NCI-H2081 treated with DMSO at 0.1 percent for 48 hours (cell line): ENCODE measurements at regions not wholly inside any gene's neighbourhood (a gene's known extent, or its start where the extent isn't known, plus 50 kb on each side); places are given as distances from the start of the nearest gene placed in this dataset.

ENCODE experiments used
- DNase-seq: peaks from one replicate; lab custom pipeline; 2025; lab: John Stamatoyannopoulos, UW

DNA sequence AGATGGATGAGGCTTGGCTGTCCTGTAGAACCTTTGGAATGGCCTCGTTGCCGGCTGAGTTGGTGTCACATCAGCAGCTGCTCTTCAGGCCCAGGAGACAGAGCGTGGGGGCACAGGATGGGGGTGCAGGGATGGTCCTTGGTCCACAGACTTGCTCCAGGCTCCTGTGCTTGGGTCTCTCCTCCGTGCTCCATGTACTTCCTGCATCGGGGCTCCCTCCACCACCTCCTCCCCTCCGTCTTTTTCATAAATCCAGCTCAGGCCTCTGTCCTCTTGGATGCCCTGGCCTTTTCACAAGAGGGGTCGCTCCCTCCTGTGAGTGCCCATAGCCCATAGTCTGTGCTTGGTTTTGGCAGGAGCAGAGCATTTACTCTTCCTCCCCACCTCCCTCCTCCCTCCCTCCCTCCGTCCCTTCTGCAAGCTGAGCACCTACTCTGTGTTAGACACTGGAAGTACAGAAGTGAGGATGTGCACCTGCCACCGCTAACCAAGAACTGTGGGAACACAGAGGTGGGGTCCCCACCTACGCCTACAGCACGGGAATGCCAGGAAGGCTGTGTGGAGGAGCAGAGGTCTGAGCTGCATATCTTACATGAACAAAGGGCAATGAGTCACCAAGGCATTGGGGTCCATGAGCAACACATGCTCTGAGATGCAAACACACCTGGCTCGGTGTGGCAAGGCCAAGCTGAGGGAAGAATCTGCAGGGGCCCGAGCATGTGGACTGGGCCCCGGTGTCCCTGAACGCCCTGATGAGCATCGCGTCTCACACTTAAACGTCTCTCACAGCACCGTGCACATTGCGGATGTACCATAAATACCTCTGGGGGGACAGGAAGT, 458.7 kb upstream of the HS6ST1 start:
- DNase-seq, result no peak

DNA sequence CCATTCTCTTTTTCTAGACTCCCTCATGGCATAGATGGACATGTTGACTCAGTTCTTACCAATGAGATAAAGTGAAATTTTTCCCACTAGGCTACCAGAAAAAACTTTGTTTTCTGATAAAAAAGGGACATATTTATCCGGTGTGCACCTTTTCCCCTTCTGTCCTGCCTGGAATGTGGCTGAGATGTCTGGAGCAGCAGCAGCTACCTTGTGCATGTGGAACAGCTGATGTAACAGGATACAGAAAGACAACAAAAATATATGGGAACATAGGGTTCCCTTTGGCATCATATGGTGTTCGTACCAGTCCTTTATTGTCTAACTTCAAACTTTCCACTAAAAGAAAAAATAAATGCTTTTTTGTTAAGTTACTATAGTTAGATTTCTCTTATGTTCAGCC, 460.2 kb upstream of the HS6ST1 start:
- DNase-seq, result no peak

DNA sequence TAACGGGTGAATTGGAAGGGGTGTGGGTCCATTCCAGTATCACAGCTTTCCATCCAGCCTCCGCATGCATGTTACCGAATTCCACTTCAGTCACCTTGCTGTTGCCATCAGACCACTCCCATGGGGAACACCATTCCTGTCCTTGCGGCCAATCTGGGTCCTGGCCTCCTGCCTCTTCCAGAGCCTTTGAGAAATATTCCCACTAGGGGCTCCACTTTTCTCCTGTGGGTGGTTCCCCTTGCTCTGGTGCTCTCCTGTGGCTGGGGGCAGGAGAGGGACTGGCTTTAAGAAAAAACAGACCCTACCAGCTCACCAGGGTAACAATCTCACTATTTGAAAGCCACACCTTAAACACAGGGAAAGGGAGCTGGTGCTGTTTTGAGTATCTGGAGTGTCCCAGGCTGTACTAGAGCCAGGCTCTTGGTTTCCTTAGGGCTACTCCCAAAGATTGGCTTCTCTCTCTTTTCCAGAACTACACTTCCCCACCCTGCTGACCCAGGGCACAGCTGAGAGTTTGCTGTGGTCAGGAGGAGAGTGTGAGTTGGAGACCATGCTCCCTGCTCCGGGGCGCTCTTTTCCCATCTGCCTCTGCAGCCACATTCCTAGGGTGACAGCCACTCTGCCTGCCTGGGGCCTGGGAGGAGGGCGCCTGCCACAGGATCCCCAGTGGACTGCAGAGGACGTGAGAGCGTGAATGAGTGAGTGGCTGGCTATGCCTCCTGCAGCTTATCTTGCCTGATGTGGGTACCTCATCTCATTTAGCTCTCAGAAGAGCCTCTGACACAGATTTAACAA, 460.8 kb upstream of the HS6ST1 start:
- no peak for DNase-seq

DNA sequence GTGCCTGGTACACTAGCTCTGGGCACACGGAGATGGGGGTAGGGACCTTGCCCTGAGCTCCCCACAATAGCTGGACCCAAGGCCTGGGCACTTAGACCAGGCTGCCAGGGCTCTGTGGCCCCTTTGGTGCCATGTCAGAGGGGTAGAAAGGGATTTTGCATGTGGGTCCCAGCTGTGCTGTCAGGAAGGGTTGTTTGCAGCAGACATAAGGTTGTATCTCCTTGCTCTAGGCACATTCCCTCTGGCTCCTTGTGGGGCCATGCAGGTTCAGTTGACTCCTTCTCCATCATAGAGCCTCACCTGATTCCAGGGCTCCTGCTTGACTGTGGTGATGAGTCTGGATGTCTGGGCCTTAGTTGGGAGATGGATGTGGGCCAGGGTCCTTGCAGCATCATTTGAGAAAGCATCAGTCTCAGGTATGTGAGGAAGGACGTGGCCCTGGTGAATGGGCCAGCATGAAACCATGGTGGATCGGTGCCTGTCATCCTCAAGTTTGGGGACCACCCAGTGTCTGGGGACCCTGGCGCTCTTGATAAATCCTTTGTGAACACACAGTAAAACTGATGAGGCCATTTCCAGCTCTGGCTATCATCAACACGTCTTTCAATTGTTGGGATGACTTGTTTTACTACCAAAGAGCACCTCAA, 461.9 kb upstream of the HS6ST1 start:
- DNase-seq, result no peak

DNA sequence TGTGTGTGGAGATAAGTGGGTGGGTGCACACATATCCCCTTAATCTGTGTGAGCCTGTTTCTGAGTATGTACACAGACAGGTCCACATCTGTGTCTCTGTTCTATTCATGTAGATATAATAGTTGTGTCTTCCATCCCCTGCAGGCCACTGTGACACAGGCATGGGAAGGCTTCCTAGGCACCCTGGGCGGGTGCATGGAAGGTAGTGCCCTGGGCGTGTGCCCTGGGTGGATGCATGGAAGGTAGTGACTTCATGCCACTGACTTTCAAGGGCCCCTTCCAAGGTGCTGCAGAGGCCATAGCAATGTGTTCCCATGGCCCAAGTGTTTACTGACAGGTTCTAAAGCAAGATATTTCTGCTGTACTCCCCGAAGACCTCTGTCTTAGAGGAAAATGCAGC, 462.5 kb upstream of the HS6ST1 start:
- DNase-seq, result no peak

DNA sequence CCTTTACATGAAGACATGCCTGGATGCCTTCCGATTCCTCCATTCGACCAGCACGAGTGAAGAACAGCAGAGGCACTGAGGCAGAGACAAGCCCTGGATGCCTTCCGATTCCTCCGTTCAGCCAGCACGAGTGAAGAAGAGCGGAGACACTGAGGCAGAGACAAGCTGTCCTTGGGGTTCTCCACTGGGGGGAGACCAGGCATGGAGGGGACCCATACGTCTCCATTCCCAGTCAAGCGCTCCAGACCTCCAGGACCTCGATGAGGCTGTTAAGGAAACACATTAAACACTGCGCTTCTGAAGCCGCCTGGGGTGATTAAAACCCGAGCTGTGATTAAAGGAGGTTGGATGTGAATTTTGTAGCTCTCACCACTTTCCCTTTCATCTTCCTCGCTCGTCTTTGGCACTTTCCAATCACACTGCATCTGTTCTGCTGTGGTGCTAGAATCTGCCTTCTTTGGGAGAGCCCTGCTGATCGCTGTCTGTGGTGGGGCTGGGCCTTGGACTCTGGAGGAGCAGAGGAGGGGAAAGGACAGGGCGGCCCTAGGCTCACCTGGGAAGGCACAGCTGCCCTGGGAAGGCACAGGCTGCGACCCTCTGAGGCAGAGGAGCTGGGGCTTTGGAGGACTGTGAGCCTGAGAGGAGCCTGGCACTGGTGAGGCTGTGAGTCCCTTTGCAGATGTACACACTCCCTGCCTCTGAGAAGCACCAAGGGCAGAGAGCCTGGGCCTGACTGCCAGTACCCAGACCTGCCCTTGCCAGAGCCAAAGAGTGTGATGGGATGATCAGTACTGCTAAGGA, 463.1 kb upstream of the HS6ST1 start:
- DNase-seq, result no peak

DNA sequence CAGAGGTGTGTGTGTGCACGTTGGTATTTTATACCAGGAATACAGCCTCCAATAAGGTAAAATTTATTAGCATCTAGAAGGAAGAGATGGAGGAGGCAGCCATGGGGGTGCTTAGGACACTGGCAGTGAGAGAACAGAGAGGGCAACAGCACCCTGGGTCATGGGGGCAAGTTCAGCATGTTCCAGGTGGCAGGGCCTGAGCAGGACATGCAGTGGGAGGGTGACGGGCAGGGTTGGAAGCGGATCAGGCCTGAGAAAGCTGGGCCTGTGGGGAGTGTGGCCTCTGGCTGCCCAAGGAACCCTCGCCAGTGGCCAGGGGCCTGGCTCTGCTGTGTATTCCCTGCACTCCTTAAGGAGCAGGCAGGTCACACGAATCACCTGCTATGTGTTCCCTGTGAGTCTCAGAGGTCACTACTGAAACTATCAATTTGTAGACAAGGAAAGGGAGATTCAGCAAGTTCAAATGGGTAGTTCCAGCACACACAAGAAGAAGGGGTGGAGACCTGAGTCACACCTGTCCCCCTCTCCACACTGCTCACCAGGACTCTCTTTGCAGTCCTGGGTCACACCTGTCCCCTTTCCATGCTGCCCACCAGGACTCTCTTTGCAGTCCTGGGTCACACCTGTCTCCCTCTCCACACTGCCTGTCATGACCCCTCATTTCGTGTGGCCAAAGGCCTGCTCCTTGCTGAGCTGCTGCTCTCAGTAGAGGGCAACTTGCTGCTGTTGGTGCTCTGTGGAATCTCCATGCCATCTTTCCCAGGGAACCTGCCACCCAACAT, 463.9 kb upstream of the HS6ST1 start:
- no peak for DNase-seq

DNA sequence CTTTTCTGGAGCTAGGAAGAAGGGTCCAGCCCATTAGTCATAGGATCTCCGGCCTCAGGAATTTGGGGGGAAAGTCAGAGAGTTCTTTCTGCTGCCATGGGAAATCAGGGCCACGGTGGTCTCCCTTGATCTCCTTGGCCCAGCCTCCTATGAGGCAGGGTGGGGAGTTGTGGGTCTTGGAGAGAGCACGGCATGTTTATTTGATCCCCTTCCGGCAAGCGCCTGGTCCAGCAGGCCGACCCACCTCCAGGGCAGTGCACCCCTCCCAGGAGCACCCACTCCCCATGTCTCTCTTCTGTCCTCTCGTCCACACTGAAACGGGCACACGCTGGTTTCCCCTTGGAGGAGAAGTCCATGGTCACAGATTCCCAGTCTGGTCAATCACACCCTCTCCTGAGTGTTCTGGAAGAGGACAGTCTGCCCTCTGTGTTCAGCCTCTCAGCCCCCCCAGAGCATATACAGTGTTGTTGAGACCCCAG, 464.6 kb upstream of the HS6ST1 start:
- no peak for DNase-seq

DNA sequence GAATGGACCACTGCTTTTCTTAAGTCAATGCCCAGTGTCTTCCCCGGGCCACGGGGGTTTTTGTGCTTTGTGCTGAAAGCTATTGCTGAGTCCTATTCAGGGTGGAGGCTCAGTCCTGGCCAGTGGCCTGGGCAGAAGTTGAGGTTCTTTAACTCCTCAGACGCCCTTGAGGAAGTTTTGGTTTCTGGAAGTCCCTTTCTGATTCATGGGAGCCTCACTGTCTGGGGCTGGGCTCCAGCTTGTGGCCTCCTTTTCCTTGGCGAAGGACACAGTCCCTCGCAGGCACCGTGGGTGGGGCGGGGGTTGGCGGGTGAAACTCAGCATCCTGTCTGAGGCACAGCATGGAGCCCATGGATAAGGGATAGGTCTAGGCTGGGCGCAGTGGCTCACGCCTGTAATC, 465.2 kb upstream of the HS6ST1 start:
- no peak for DNase-seq

DNA sequence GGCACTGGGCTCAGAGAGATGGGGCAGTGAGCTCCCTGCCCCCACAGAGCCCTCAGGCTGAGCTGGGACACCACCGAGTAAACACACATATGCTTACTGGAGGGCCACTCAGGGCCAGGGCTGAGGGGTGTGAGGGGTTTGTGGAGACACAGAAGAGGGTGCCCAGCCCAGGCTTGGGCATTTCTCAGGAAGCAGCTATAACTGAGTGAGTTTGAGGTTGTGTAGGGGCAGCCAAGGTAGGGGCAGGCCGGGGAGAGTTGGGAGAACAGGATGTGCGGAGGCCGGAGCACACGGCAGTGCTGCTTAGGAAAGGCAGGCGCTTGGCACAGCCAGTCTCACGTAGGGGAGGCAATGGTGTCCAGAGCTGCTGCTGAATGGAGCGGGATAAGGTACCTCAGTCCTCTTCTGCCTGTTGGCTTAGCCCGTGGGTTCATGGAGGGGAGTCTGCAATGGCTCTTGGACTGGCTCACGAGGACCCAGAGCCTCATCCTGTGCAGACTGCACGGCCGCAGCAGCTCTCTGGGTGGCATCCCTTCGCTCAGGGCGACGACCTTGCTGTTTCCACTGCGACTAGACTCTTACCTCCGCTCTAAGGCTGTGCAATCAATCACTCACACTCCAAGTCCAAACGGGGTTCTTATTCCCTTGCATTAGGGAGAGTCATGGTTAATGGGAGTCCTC, 466.1 kb upstream of the HS6ST1 start:
- DNase-seq, result no peak

DNA sequence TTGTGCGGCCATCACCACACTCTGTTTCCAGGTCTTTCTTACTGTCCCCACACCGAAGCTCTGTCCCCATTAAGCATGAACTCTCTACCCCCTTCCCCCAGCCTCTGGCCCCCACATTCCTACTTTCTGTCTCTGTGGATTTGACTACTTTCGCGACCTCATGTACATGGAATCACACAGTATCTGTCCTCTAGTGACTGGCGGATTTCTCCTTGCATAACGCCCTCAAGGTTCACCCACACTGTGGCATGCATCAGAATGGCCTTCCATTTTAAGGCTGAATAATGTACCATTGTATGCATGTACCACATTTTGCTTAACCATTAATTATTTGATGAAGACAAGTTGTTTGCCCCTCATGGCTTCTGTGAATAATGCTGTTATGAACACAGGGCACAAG, 467.6 kb upstream of the HS6ST1 start:
- no peak for DNase-seq

DNA sequence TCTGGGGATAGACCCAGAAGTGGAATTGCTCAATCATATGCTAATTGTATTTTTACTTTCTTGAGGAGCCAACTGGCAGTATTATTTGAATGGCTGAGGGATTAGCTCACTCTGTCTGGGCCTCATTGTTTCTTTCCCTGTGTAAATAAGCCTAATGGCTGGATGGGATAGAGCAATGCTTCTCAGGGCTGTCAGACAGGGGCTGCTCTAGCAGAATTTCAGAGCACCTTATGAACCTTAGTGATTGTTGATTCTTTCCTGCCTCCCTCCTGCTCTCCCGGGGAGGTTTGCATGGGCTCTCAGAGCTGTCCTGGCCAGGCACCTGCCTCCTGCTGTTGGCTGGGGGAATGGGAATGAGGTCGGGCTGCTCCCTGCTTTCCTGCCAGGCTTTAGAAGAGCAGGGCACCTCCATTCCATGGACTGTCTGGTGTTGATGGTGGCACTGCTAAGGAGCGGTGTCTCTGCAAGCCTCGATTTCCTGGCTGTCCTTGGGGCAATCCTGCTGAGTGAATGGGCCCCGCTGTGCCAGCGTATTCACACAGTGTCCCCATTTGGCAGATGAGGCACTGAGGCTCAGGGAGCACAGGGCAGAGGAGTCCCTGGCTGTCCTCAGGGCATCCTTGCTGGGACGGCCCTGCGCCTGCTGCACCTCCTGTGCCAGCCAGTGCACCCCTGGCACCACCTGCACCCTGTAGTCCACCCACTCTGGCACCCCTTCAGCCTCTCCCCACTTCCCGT, 468.2 kb upstream of the HS6ST1 start:
- no peak for DNase-seq

DNA sequence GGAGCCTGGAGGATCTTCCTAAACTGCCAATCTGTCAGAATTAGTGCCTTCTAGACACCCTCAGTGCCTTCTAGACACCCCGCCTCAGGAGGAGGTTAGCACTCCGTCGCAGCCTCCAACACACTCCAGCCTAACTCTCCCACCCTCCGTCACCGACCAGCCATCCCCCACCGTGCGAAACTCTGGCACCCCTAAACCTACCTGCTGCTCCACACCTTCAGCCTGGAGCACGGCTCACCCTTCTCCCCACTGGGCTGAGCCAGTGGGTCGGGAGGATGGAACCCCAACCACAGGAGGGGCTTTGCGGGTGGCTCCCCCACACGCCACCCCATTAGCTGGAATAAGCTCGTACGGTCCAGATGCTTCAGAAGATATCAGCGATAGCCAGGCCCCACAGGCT, 468.9 kb upstream of the HS6ST1 start:
- DNase-seq, result no peak

DNA sequence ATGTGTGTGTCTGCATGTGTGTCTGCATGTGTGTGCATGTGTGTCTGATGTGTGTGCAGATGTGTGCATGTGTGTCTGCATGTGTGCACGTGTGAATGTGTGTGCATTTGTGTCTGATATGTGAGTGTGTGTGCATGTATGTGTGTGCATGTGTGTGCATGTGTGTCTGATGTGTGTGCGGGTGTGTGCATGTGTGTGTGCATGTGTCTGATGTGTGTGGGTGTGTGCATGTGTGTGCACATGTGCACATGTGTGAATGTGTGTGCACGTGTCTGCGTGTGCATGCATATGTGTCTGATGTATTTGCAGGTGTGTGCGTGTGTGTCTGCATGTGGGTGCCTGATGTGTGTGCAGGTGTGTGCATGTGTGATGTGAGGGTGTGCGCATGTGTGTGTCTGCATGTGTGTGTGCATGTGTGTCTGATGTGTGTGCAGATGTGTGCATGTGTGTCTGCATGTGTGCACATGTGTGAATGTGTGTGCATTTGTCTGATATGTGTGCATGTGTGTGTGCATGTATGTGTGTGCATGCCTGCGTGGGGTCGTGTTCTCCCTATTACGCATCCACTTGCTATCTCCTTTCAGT, 470.1 kb upstream of the HS6ST1 start:
- no peak for DNase-seq

DNA sequence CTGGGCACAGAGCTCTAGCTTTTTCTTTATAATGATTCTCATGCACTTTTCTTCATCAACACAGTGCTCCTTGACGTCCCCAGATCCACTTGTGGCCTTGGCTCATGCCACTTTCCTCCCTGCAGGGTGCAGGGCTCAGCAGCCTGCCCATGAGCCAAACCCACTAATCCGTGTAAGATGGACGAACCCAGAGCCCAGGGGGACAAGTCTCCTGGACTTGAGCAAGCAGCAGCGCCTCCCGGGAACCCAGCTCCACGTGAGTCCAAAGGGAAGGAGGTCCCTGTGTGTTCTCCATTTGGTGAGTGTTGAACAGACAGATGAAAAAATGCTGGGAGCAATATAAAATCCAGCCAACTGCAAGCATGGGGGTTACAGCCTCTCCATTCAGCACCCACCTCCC, 470.6 kb upstream of the HS6ST1 start:
- no peak for DNase-seq

DNA sequence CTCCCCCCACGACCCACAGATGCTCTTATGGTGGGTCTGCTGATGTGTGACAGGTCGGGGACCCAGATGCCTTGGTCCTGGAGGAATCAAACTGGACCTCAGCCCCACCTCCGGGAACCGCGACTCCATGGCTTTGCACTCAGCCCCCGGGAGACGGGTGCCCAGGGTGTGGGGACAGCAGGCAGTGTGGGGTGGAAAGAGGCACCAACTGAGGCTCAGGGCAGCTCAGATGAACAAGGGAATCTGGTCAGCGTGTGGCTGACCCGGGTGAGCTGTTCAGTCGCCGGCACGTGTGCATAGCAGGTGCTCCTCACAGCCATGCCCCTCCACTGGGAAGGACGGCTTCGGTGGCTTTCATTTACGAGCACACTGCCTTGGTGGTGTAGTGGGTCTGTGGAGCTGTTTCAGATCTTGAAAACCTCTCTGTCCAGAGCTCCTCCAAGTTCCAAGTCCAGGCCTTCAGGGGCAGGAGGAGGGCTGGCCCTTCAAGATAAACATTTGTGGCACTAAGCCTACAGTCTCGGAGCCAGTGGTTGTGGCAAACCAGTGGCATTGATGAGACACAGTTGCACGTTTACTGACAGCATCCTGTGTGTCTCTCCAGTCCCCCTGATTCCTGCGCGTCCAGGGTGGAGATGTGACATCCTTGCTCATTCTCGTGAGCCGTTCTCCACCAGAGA, 471.2 kb upstream of the HS6ST1 start:
- DNase-seq, result no peak

DNA sequence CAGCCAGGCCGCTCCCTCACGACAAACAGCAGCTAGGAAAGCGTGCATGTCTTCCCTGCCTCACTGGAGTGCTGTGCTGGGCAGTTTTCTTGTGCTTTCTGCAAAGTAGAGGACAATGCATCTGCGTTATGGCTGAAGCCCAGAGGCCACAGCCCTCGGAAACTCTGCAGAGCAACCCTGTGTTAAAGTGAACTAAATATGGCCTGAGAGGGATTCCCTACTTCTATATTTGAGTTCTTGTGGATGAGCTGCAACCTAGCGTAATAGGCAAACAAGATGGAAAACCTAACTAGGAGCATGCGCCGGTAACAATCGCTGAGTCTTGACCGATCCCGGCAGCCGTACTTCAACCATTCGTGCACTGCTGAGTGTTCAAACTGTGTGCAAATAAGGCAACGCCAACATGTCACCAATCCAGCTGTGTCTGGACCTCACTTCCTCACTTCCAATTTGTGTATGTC, 471.9 kb upstream of the HS6ST1 start:
- no peak for DNase-seq

DNA sequence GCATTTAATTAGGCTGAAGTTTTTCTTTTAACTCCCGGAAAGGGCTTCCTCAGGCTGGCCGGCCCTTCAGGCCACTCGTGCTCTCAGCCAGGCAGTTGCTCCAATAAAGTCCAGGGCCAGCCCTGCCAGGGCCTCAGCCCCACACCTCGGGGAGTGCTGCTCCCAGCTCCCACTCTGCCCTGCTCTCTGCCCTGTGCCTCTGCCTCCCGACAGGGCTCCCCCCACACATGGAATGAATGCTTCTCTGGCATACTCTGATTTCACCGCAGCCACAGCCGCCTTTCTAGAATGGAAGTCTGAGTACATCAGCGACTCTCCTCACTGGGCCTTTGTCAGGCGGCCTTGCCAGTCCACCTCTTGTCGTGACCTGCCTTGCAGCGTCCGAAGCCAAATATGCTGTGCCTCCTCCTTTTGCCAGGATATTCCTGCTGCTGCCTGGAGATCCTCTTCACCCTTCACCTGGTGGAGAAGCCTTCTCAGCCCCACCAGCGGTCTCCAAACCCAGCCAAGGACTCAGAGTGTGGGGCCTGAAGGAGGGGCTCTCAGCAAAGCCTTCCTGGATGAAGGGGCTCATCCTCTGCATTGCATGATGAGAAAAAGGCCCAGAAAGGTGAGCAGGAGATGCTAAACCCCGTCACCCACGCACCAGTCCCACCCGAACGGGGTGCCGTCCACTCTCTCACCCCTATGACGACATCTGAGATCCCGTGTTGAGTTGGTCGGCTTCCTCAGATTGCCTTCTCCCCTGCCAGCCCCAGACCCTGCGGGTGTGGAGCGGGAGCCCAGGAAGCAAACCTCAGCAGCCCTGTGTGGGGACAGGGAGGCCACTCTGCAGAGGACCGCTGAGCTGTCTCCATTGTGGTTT, 472.7 kb upstream of the HS6ST1 start:
- DNase-seq, result no peak
